Liver (tissue), 8 donors: ENCODE measurements at regions not wholly inside any gene's neighbourhood (a gene's known extent, or its start where the extent isn't known, plus 50 kb on each side); places are given as distances from the start of the nearest gene placed in this dataset.

ENCODE experiments used
- DNase-seq: peaks from one replicate; pipeline ENCODE4 v3.0.0-alpha.2; 2017; ENCODE audit warnings: low spot score
- H3K27ac ChIP-seq, 2 donors: one replicate each; pipeline ENCODE4 v1.7.0; 2013; ENCODE audit warnings: inconsistent platforms in 2 of 2, low read length in 2 of 2, control low read depth in 1 of 2, low read depth in 1 of 2, mild to moderate bottlenecking in 1 of 2
- H3K27me3 ChIP-seq, 4 donors: one replicate each; pipeline versions ENCODE4 v1.6.1 to v1.7.0; 2013; ENCODE audit warnings: low read length in 3 of 4, inconsistent platforms in 1 of 4, mild to moderate bottlenecking in 1 of 4, moderate library complexity in 1 of 4; ENCODE audit not compliant: control insufficient read depth in 4 of 4, insufficient read depth in 4 of 4
- H3K36me3 ChIP-seq, 4 donors: one replicate each; pipeline versions ENCODE4 v1.6.1 to v1.7.0; 2013; ENCODE audit warnings: low read length in 3 of 4, mild to moderate bottlenecking in 3 of 4, low read depth in 1 of 4, moderate library complexity in 1 of 4; ENCODE audit not compliant: control insufficient read depth in 4 of 4, insufficient read depth in 3 of 4
- H3K4me1 ChIP-seq, 4 donors: one replicate each; pipeline versions ENCODE4 v1.6.1 to v1.7.0; 2013; ENCODE audit warnings: low read length in 3 of 4, mild to moderate bottlenecking in 3 of 4, moderate library complexity in 1 of 4; ENCODE audit not compliant: control insufficient read depth in 4 of 4, insufficient read depth in 4 of 4
- H3K4me3 ChIP-seq, 3 donors: one replicate each; pipeline versions ENCODE4 v1.6.1 to v1.7.0; 2013; ENCODE audit warnings: low read length in 3 of 3, control low read depth in 1 of 3, low read depth in 1 of 3, mild to moderate bottlenecking in 1 of 3
- H3K9ac ChIP-seq, 2 donors: one replicate each; pipeline ENCODE4 v1.7.0; 2013; ENCODE audit warnings: low read length in 2 of 2, mild to moderate bottlenecking in 2 of 2, moderate library complexity in 2 of 2, control low read depth in 1 of 2, low read depth in 1 of 2
- H3K9me3 ChIP-seq, 4 donors: one replicate each; pipeline versions ENCODE4 v1.6.1 to v1.7.0; 2013; ENCODE audit warnings: low read length in 3 of 4; ENCODE audit not compliant: control insufficient read depth in 4 of 4
- ATF3 ChIP-seq: IDR thresholded peaks from 2 replicates; pipeline ENCODE4 v1.6.1; 2016; ENCODE audit warnings: antibody characterized with exemption
- CTCF ChIP-seq: fragments of 150-350 bp; IDR thresholded peaks from 2 replicates; pipeline ENCODE4 v1.5.1; 2017; ENCODE audit warnings: improper control_type of control experiment, low read depth, low read length; ENCODE audit not compliant: missing input control
- EGR1 ChIP-seq, 2 donors: IDR thresholded peaks; 2 replicates each; pipeline ENCODE4 v1.6.1; 2016 to 2018; ENCODE audit warnings: antibody characterized with exemption in 2 of 2, low read depth in 2 of 2
- FOXA1 ChIP-seq: IDR thresholded peaks from 2 replicates; pipeline ENCODE4 v1.6.1; 2016; ENCODE audit warnings: antibody characterized with exemption
- HNF4A ChIP-seq, 2 donors: conservative IDR thresholded peaks; 2 replicates each; pipeline ENCODE4 v1.6.1; 2016; ENCODE audit warnings: antibody characterized with exemption in 2 of 2, mild to moderate bottlenecking in 2 of 2
- JUND ChIP-seq, 2 donors: IDR thresholded peaks; 2 replicates each; pipeline ENCODE4 v1.6.1; 2016; ENCODE audit warnings: antibody characterized with exemption in 2 of 2
- NR2F2 ChIP-seq: IDR thresholded peaks from 2 replicates; pipeline ENCODE4 v1.6.1; 2016; ENCODE audit warnings: antibody characterized with exemption
- RAD21 ChIP-seq, 2 donors: IDR thresholded peaks; 2 replicates each; pipeline ENCODE4 v1.6.1; 2016; ENCODE audit warnings: antibody characterized with exemption in 2 of 2, mild to moderate bottlenecking in 2 of 2
- REST ChIP-seq: IDR thresholded peaks from 2 replicates; pipeline ENCODE4 v1.6.1; 2016; ENCODE audit warnings: antibody characterized with exemption, mild to moderate bottlenecking
- RXRA ChIP-seq, 2 donors: IDR thresholded peaks; 2 replicates each; pipeline ENCODE4 v1.6.1; 2017 to 2018; ENCODE audit warnings: antibody characterized with exemption in 2 of 2, mild to moderate bottlenecking in 1 of 2
- TAF1 ChIP-seq: conservative IDR thresholded peaks from 2 replicates; pipeline ENCODE4 v1.6.1; 2016; ENCODE audit warnings: antibody characterized with exemption, mild to moderate bottlenecking
- WGBS: extraction: QIAGEN DNeasy Blood & Tissue Kit; methylation state at CpG from one replicate; pipeline ENCODE4 v1.1.7; 2013; 5-methylcytosine and 5-hydroxymethylcytosine counted together
- donor health status: healthy.
- donor health status: healthy.
- donor health status: healthy.
- donor health status: healthy.
- donor health status: healthy.

GRCh38 chr16:85196976-85197375 is 84.7 kb upstream of the CIBAR2 start:
- TF ChIP-seq JUND (IDR thresholded peaks at IDR 0.05) (no peak), FOXA1 (no peak), CTCF (no peak), ATF3 (no peak), TAF1 (no peak), HNF4A (conservative IDR thresholded peaks at IDR 0.05) (no peak), NR2F2 (no peak), EGR1 (IDR thresholded peaks at IDR 0.05; ENCODE audit: low read depth in 2 of 2) (no peak), RAD21 (IDR thresholded peaks at IDR 0.05) (no peak), REST (no peak), RXRA (IDR thresholded peaks at IDR 0.05) (no peak)
- no peaks in the 10 kb centered on the region for H3K27me3 ChIP-seq
- no peak overlapping the region for H3K9ac ChIP-seq
- no peak overlapping the region for H3K27ac ChIP-seq
- H3K36me3 ChIP-seq, result no peaks in the 10 kb centered on the region
- DNase-seq, result no peak
- 92% methylated on average over 13 of the region's 13 CpGs for WGBS
- H3K4me3 ChIP-seq, result no peak overlapping the region
- H3K4me1 ChIP-seq, result peaks cover 0 to 14% (median 10%) of the 10 kb centered on the region in 4 donors
- no peaks in the 10 kb centered on the region for H3K9me3 ChIP-seq

GRCh38 chr16:85197611-85198566 is 85.6 kb upstream of the CIBAR2 start:
- H3K4me3 ChIP-seq, result no peak overlapping the region
- peaks cover 0 to 15% (median 10%) of the 10 kb centered on the region in 4 donors for H3K4me1 ChIP-seq
- no peaks in the 10 kb centered on the region for H3K9me3 ChIP-seq
- H3K27me3 ChIP-seq, result no peaks in the 10 kb centered on the region
- H3K36me3 ChIP-seq, result no peaks in the 10 kb centered on the region
- 93% methylated on average over 22 of the region's 22 CpGs for WGBS
- no peak overlapping the region for H3K27ac ChIP-seq
- H3K9ac ChIP-seq, result no peak overlapping the region
- DNase-seq, result no peak
- TF ChIP-seq ATF3 (no peak), JUND (IDR thresholded peaks at IDR 0.05) (no peak), REST (no peak)
